ENCODE measurements at regions not wholly inside any gene's neighbourhood (a gene's known extent, or its start where the extent isn't known, plus 50 kb on each side); places are given as distances from the start of the nearest gene placed in this dataset.

GRCh38 chr22:27435844-27436576 is 365.5 kb downstream of the MN1 start:
- DNase-seq, result peak; percentile 58

GRCh38 chr22:27436591-27436990 is 365.0 kb downstream of the MN1 start:
- DNase-seq, result no peak

- no peak for DNase-seq
These were observed 364.0 kb downstream of the MN1 start for GRCh38 chr22:27437570-27437969.

- DNase-seq, result peak; percentile 44
These were observed 363.1 kb downstream of the MN1 start for GRCh38 chr22:27438271-27438980.

GRCh38 chr22:27439131-27439530 is 362.4 kb downstream of the MN1 start:
- DNase-seq, result no peak

GRCh38 chr22:27440304-27440865 is 361.2 kb downstream of the MN1 start:
- no peak for DNase-seq

- no peak for DNase-seq
These were observed 359.7 kb downstream of the MN1 start for GRCh38 chr22:27441706-27442475.

GRCh38 chr22:27443306-27443705 is 358.2 kb downstream of the MN1 start:
- DNase-seq, result no peak

GRCh38 chr22:27445881-27446280 is 355.7 kb downstream of the MN1 start:
- no peak for DNase-seq

GRCh38 chr22:27447289-27447688 is 354.3 kb downstream of the MN1 start:
- DNase-seq, result no peak

- no peak for DNase-seq
These were observed 351.1 kb downstream of the MN1 start for GRCh38 chr22:27450448-27450847.

GRCh38 chr22:27452245-27452644 is 349.3 kb downstream of the MN1 start:
- no peak for DNase-seq

- DNase-seq, result peak; percentile 68
These were observed 348.6 kb downstream of the MN1 start for GRCh38 chr22:27452922-27453321.

GRCh38 chr22:27453725-27454124 is 347.8 kb downstream of the MN1 start:
- DNase-seq, result no peak

- no peak for DNase-seq
These were observed 346.6 kb downstream of the MN1 start for GRCh38 chr22:27454807-27455450.

GRCh38 chr22:27455526-27455925 is 346.0 kb downstream of the MN1 start:
- DNase-seq, result peak; percentile 64

GRCh38 chr22:27456696-27457503 is 344.7 kb downstream of the MN1 start:
- peak; percentile 95 for DNase-seq

GRCh38 chr22:27459999-27460398 is 341.6 kb downstream of the MN1 start:
- no peak for DNase-seq

GRCh38 chr22:27460591-27461347 is 340.8 kb downstream of the MN1 start:
- peak; percentile 84 for DNase-seq

- peak; percentile 98 for DNase-seq
These were observed 340.1 kb downstream of the MN1 start for GRCh38 chr22:27461470-27461869.

GRCh38 chr22:27462190-27462589 is 339.4 kb downstream of the MN1 start:
- peak; percentile 54 for DNase-seq
